ENCODE measurements at regions not wholly inside any gene's neighbourhood (a gene's known extent, or its start where the extent isn't known, plus 50 kb on each side); places are given as distances from the start of the nearest gene placed in this dataset.

DNA sequence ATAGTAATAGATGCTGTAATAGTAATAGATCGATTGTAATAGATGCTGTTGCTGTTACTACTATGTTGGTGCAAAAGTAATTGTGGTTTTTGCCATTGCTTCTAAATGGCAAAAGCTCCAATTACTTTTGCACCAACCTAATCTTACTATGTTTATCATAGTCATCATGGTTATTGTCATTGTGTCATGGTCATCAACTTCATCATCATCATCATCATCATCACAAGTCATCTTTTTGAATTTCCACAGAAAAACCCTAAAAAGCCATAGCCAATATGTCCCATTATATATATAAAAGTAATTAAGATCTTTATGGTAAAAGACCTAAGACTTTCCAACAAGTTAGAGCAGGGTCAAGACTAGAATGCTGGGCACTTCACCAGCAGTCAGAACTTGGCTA, 435.1 kb upstream of the MARCKS start:
- no peak for DNase-seq (ENCODE audit: low read depth in 3 of 3, low spot score in 2 of 3)

DNA sequence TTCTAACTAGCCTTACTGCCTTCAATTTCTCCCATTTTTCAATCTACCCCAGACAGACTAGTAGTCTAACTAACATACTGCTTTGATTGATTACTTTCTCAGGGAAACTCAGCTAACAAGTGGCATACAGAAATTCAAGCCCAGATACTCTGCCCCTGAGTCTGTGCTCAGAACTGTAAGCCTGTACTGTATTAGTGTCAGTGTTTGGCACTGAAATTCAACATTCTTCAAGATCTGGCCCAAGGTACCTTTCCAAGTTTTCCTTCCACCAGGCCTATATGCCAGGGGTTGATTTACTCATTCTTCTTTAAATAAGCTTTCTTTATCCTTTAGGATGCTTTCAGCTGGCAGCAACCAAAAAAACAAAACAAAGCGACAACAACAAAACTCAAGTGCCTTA, 433.2 kb upstream of the MARCKS start:
- DNase-seq (ENCODE audit: low read depth in 3 of 3, low spot score in 2 of 3) = no peak

DNA sequence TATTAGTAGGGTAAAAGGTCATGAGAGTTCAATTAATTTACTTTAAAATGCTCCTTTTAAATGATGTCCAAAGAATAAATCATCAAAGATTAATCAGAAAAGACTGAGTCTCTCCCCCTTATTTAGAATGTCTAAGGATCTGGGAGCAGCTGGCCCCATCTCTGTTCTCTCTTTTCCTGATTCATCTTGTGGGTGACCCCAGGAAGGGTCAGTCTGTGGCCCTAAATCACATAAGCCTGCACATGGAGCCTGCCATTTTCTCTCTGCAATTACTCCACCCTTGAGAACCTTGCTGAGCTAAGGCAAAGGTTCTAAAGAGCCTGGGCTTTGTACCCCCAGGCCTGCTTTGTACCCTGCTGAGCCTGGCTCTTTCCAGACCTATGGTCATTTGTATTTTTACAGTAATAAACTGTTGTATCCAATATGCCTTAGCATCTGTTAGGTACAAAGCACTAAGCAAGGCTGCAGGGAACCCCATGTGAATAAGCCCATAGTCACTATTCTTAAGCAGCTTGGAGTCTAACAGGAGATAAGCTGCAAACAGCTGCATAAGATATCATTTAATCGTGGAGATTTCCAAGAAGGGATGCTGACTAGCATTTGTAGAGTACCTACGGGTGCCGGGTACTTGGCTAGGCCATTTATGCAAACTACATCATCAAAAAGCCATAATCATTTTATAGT, 431.0 kb upstream of the MARCKS start:
- no peak for DNase-seq (ENCODE audit: low read depth in 3 of 3, low spot score in 2 of 3)

DNA sequence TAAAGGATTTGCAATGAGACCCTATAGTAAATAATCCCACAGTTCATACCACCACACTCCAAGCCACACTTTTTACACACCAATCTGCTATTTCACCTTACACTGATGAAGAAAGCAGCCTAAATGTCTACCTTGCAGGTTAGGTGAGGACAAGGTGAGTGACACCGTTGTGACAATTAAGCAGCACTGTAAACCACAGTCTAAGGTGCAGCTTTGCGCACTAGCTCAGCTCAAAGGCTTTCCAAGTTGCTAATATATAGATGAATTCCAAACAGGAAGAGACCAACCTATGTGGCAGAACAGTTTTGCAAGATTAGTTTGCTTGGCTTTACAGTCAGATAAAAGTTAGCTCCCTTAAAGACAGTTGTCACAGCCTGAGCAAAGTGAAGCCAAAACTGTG, 429.5 kb upstream of the MARCKS start:
- no peak for DNase-seq (ENCODE audit: low read depth in 3 of 3, low spot score in 2 of 3)

GRCh38 chr6:113428702-113429101, 428.4 kb upstream of the MARCKS start:
- no peak for DNase-seq (ENCODE audit: low read depth in 3 of 3, low spot score in 2 of 3)

- DNase-seq (ENCODE audit: low read depth in 3 of 3, low spot score in 2 of 3) = no peak
Measured at GRCh38 chr6:113432521-113433334, 424.4 kb upstream of the MARCKS start.

GRCh38 chr6:113433335-113433991, 423.7 kb upstream of the MARCKS start:
- no peak for DNase-seq (ENCODE audit: low read depth in 3 of 3, low spot score in 2 of 3)

DNA sequence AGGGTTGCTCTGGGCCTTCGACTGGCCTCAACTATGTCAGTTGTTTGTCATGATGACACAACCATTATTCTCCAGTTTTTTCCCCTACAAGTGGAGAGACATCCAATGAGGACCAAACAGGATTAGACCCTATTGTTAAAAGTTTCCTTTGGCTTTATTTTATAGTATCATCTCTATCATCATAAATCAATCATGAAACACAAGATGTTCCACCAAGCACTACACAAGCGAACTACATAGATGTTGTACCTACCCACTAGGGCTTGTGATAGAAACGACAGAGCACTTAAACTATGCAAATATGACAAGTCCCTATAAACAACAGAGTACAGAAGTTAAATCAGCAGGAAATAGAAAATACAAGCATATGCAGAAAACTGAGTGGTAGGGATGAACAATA, 422.5 kb upstream of the MARCKS start:
- DNase-seq (ENCODE audit: low read depth in 3 of 3, low spot score in 2 of 3) = no peak

DNA sequence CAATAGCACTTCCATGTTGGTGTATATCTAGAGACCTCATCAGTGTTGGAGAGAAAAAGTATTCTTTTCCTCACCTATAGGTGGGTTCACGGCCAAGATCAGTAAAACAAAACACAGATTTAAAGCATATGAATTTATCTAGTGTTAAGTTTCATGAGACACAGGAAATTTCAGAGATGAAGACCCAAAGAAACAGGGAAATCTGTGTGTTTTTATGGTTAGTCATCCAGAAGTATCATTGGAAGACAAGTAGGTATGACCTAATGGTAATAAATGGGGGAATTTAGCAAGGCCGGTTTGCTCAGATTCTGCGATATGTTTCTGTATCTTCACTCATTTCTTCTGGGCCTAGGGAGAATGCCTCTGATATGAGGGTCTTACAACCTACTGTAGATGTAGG, 419.6 kb upstream of the MARCKS start:
- no peak for DNase-seq (ENCODE audit: low read depth in 3 of 3, low spot score in 2 of 3)

- no peak for DNase-seq (ENCODE audit: low read depth in 3 of 3, low spot score in 2 of 3)
Measured at GRCh38 chr6:113439866-113440265, 417.3 kb upstream of the MARCKS start.

DNA sequence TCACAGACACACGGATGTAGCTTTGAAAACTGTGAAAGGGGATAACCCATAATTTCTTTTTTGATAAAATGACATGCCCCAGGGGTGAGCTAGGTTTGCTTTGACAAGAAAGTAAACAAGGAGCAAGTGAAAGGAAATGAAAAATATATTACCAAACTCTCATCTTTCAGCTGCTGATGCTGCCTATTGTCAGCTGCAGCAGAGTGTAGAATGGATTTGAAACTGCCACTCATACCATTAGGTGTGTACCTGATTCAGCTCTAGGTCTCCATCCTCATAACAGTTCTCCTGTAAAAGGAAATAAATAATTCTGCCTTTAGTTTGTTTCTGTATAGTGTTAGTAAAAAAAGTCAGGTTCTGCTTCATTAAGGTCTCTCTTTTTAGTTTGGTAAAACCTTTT, 415.1 kb upstream of the MARCKS start:
- DNase-seq (ENCODE audit: low read depth in 3 of 3, low spot score in 2 of 3) = no peak

GRCh38 chr6:113445201-113445600, 411.9 kb upstream of the MARCKS start:
- DNase-seq (ENCODE audit: low read depth in 3 of 3, low spot score in 2 of 3) = no peak

DNA sequence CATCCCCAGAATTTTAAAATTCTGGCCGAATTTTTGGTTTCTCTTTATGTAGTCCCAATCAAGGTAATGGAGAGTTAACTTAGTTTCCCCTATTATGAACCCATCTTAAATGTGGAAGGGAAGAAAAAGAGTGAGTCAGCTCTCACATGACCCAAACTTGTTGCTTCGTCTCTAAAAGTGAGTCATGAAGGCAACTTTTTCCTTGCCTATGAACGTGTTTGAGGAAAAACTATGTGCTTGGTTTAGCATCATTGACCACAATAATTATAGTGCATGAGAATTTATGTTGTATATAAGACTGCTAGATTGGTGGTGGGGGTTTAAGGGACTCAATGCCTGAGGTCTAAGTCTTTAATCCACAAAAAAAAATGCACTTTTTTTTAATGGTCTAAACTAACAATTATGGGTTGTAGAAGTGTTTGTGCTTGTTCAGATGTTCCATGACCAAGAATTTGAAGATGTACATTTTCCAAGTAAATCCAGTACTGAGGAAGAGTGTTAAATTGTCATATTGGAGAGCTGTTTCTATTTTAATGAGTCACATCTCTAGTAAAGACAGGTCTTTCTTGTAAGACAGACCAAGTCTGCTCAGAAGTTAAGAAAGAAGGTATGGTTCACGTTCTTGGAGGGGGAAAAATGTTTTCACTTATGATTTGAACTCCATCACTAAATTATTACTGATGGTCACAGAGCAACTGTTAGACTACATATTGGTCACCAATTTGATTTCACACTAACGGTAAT, 409.9 kb upstream of the MARCKS start:
- DNase-seq (ENCODE audit: low read depth in 3 of 3, low spot score in 2 of 3) = no peak

DNA sequence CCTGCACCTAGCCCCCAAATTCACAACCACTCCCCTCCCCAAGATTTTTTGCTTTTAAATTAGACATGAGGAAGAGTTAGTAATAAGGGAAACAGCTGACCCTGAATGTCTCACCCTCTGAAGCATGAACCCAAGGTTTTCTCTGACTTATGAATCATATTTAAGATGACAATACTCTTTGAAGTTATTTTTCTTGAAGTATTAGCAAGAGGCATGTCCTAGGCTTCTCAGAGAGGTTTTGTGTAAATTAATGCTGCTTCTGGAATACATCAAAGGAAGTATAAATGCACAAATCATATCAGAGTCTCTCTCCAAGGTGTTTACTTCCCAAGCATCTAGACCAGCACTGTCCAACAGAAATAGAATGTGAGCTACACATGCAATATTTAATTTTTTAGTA, 408.1 kb upstream of the MARCKS start:
- DNase-seq (ENCODE audit: low read depth in 3 of 3, low spot score in 2 of 3) = no peak

- DNase-seq (ENCODE audit: low read depth in 3 of 3, low spot score in 2 of 3) = no peak
Measured at GRCh38 chr6:113450061-113450465, 407.1 kb upstream of the MARCKS start.

- no peak for DNase-seq (ENCODE audit: low read depth in 3 of 3, low spot score in 2 of 3)
Measured at GRCh38 chr6:113451049-113451448, 406.1 kb upstream of the MARCKS start.

DNA sequence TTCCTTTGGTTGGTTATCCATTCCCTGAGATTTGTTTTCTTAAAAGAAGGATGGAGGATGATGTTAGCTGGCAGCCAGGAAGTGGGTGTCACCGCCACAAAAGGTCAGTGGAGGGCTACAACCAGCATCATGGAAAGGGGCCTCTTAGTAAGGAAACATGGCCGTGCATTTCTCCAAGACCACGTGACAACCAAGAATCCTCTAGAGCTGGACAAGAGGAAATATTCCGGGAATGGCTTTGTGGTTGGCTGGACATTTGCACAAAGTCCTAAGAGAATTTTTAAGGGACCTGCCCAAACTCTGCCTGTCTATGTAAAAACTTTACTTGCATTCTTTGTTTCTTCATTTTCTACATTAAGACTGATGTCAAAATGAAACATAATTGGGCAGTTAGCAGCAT, 399.9 kb upstream of the MARCKS start:
- DNase-seq (ENCODE audit: low read depth in 3 of 3, low spot score in 2 of 3) = no peak

- DNase-seq (ENCODE audit: low read depth in 3 of 3, low spot score in 2 of 3) = no peak
Measured at GRCh38 chr6:113457751-113458150, 399.4 kb upstream of the MARCKS start.

DNA sequence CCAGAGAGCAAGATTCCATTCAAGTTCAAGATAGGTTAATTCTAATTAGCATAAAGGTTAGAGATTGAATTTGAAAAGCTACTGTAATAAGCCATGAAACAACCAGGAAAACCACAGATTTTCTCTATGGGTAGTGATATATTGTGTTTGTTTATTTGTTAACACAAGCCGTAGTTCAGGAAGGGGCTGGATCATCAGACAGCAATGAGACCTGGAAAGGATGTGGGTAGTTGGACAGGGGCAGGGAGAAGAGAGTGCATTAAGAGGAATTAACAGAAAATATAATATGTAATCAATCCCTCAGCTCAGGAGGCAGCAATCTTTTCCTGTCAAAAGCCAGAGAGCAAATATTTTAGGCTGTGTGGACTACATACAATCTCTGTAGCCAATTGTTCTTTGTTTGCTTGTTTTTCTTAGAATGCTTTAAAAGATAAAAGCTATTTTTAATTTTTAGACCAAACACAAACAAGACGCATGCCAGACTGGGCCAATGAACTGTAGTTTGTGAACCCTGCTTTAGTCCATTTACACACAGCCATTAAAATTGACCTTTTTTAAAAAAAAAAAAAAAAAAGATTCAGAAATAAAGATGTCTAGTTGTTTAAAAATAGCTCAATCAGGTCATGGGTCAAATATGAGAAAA, 398.7 kb upstream of the MARCKS start:
- DNase-seq (ENCODE audit: low read depth in 3 of 3, low spot score in 2 of 3) = no peak

- no peak for DNase-seq (ENCODE audit: low read depth in 3 of 3, low spot score in 2 of 3)
Measured at GRCh38 chr6:113461153-113461932, 395.8 kb upstream of the MARCKS start.
